Type B pancreatic cell (in vitro differentiated cells): ENCODE measurements at regions not wholly inside any gene's neighbourhood (a gene's known extent, or its start where the extent isn't known, plus 50 kb on each side); places are given as distances from the start of the nearest gene placed in this dataset.

Source experiments
- DNase-seq: peaks from one replicate; pipeline ENCODE4 v3.0.0; 2021; ENCODE audit warnings: mixed read lengths; ENCODE audit not compliant: unreplicated experiment; ENCODE audit errors: extremely low spot score
- H3K27ac Mint-ChIP-seq: 2 replicates; pipeline ENCODE4 v1.8.0; 2021; ENCODE audit warnings: mild to moderate bottlenecking, mixed read lengths
- H3K27me3 Mint-ChIP-seq: 2 replicates; pipeline ENCODE4 v1.8.0; 2021; ENCODE audit warnings: mixed read lengths
- H3K36me3 Mint-ChIP-seq: 2 replicates; pipeline ENCODE4 v1.8.0; 2021; ENCODE audit warnings: mixed read lengths
- H3K4me1 Mint-ChIP-seq: one replicate; pipeline ENCODE4 v1.8.0; 2021; ENCODE audit warnings: mixed read lengths; ENCODE audit not compliant: unreplicated experiment
- H3K4me3 Mint-ChIP-seq: 2 replicates; pipeline ENCODE4 v1.8.0; 2021; ENCODE audit warnings: mild to moderate bottlenecking, mixed read lengths
- H3K9me3 Mint-ChIP-seq: 2 replicates; pipeline ENCODE4 v1.8.0; 2021; ENCODE audit warnings: mixed read lengths
- CTCF ChIP-seq: fragments of 200-600 bp; sonication (generic); conservative IDR thresholded peaks from 2 replicates; pipeline ENCODE4 v1.5.0; 2021; ENCODE audit warnings: antibody characterized with exemption, mild to moderate bottlenecking

GRCh38 chr7:26504411-26505120 is 212.9 kb downstream of the SNX10 start:
- no peak overlapping the region for H3K4me3 Mint-ChIP-seq
- no peak for DNase-seq
- H3K4me1 Mint-ChIP-seq, result peaks cover 13% of the 10 kb centered on the region
- no peaks in the 10 kb centered on the region for H3K36me3 Mint-ChIP-seq
- no peak for TF ChIP-seq CTCF
- no peak overlapping the region for H3K27ac Mint-ChIP-seq
- no peaks in the 10 kb centered on the region for H3K9me3 Mint-ChIP-seq
- H3K27me3 Mint-ChIP-seq, result peaks cover 30% of the 10 kb centered on the region

GRCh38 chr7:26506196-26506595 is 214.5 kb downstream of the SNX10 start:
- Mint-ChIP-seq H3K9me3 (no peaks in the 10 kb centered on the region), H3K36me3 (no peaks in the 10 kb centered on the region), H3K4me1 (peaks cover 13% of the 10 kb centered on the region), H3K27ac (no peak overlapping the region), H3K4me3 (no peak overlapping the region), H3K27me3 (peaks cover 34% of the 10 kb centered on the region)
- no peak for DNase-seq
- TF ChIP-seq CTCF, result no peak

- Mint-ChIP-seq H3K36me3 (no peaks in the 10 kb centered on the region), H3K4me1 (peaks cover 13% of the 10 kb centered on the region), H3K4me3 (no peak overlapping the region), H3K9me3 (no peaks in the 10 kb centered on the region), H3K27ac (no peak overlapping the region), H3K27me3 (peaks cover 34% of the 10 kb centered on the region)
- no peak for DNase-seq
- TF ChIP-seq CTCF, result peak; percentile 28
These were observed 215.7 kb downstream of the SNX10 start for GRCh38 chr7:26507108-26507987.

- H3K4me1 Mint-ChIP-seq, result peaks cover 13% of the 10 kb centered on the region
- peak overlapping the region; percentile 34 for H3K27ac Mint-ChIP-seq
- peaks cover 28% of the 10 kb centered on the region for H3K27me3 Mint-ChIP-seq
- H3K4me3 Mint-ChIP-seq, result no peak overlapping the region
- no peak for TF ChIP-seq CTCF
- no peak for DNase-seq
- no peaks in the 10 kb centered on the region for H3K9me3 Mint-ChIP-seq
- no peaks in the 10 kb centered on the region for H3K36me3 Mint-ChIP-seq
These were observed 216.8 kb downstream of the SNX10 start for GRCh38 chr7:26508481-26508880.

- no peak for TF ChIP-seq CTCF
- DNase-seq, result no peak
- Mint-ChIP-seq H3K4me3 (no peak overlapping the region), H3K4me1 (peaks cover 13% of the 10 kb centered on the region), H3K27ac (peak overlapping the region; percentile 34), H3K27me3 (peaks cover 24% of the 10 kb centered on the region), H3K9me3 (no peaks in the 10 kb centered on the region), H3K36me3 (no peaks in the 10 kb centered on the region)
These were observed 217.3 kb downstream of the SNX10 start for GRCh38 chr7:26508917-26509316.
